ENCODE measurements at regions not wholly inside any gene's neighbourhood (a gene's known extent, or its start where the extent isn't known, plus 50 kb on each side); places are given as distances from the start of the nearest gene placed in this dataset.

DNA sequence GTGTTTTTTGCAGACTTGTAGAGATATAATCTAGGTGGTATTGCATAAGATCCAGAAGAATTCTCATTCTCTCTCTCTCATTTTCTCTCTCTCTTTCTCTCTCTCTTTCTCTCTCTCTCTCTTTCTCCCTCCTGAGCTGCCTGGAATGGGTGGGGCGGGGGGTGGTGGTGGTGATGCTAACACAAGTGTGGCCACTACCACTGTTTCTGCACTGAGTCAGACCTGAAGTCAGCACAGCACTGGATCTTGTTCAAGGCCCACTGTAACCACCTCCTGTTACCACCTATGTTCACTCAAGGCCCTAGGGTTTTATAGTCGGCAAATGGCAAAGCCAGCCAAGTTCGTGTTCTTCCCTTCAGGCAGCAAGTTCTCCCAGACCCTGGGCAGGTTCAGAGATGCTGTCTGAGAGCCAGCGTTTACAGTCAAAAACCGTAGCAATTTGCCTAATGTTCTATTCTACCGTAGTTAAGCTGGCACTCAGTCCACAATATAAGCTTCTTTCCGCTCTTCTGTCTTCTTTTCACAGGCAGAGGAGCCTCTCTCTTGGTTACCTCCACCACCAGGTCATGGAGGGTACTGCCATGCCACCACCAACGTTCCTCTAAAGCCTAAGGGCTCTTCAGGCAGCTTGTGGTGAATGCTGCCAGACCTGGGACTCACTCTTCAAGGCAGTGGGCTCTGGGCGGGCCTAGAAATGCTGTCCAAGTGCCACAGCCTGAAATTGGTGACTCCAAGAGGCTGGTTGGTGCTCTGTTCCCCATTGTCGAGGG is 235.7 kb upstream of the PRR16 start:
- H3K9me3 ChIP-seq, result no peaks in the 10 kb centered on the region
- no peaks in the 10 kb centered on the region for H3K36me3 ChIP-seq
- no peak overlapping the region for H3K4me3 ChIP-seq
- H3K27me3 ChIP-seq, result no peaks in the 10 kb centered on the region
- no peak overlapping the region for H3K27ac ChIP-seq
- DNase-seq (ENCODE audit: low spot score in 2 of 2), result no peak
- H3K4me1 ChIP-seq, result no peaks in the 10 kb centered on the region
- TF ChIP-seq EP300 (IDR thresholded peaks at IDR 0.05) (no peak), POLR2A (IDR thresholded peaks at IDR 0.05) (no peak)
- TF ChIP-seq, protein P1, sequence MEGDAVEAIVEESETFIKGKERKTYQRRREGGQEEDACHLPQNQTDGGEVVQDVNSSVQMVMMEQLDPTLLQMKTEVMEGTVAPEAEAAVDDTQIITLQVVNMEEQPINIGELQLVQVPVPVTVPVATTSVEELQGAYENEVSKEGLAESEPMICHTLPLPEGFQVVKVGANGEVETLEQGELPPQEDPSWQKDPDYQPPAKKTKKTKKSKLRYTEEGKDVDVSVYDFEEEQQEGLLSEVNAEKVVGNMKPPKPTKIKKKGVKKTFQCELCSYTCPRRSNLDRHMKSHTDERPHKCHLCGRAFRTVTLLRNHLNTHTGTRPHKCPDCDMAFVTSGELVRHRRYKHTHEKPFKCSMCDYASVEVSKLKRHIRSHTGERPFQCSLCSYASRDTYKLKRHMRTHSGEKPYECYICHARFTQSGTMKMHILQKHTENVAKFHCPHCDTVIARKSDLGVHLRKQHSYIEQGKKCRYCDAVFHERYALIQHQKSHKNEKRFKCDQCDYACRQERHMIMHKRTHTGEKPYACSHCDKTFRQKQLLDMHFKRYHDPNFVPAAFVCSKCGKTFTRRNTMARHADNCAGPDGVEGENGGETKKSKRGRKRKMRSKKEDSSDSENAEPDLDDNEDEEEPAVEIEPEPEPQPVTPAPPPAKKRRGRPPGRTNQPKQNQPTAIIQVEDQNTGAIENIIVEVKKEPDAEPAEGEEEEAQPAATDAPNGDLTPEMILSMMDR (IDR thresholded peaks at IDR 0.05), result no peak
- 85 to 92% methylated on average over 9 to 10 of the region's 10 CpGs for WGBS, 2 donors

DNA sequence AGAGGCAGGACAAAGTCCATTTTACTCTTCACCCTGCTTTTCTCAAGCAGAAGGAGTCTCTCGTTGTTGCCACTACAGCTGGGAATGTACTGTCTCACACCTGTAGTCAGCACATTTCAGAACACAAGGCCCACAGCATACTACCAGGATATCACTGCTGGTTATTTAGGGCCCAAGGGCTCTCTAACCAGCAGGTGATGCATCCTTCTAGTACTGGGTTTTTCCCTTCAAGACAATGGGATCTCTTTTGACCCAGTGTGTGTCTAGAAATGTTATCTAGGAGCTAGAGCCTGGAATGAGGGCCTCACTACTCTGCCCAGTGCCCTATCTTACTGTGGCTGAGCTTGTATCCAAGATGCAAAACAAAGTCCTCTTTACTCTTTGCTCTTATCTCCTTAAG is 235.1 kb upstream of the PRR16 start:
- no peaks in the 10 kb centered on the region for H3K36me3 ChIP-seq
- TF ChIP-seq EP300 (IDR thresholded peaks at IDR 0.05), result no peak
- no peak for TF ChIP-seq POLR2A (IDR thresholded peaks at IDR 0.05)
- TF ChIP-seq, protein P1 (IDR thresholded peaks at IDR 0.05), result no peak
- WGBS, 2 donors, result 91 to 100% methylated on average over 1 of the region's 1 CpG

DNA sequence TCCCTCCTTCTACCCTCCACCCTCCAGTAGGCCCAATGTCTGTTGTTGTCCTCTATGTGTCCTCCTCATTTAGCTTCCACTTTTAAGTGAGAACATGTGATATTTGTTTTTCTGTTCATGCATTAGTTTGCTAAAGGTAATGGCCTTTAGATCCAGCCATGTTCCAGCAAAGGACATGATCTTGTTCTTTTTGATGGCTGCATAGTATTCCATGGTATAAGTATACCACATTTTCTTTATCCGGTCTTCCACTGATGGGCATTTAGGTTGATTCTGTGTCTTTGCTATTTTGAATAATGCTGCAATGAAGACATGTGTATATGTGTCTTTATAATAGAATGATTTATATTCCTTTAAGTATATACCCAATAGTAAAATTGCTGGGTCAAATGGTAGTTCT is 232.5 kb upstream of the PRR16 start:
- TF ChIP-seq EP300 (IDR thresholded peaks at IDR 0.05), result no peak
- no peak for TF ChIP-seq POLR2A (IDR thresholded peaks at IDR 0.05)
- TF ChIP-seq, protein P1 (IDR thresholded peaks at IDR 0.05), result no peak
- no peak for DNase-seq (ENCODE audit: low spot score in 2 of 2)
- H3K27me3 ChIP-seq, result no peaks in the 10 kb centered on the region
- peaks cover 0 to 3% (median 0%) of the 10 kb centered on the region in 4 donors for H3K9me3 ChIP-seq
- H3K4me3 ChIP-seq, result no peak overlapping the region
- no peaks in the 10 kb centered on the region for H3K36me3 ChIP-seq
- 96 to 98% methylated on average over 1 of the region's 1 CpG for WGBS, 2 donors
- H3K27ac ChIP-seq, result no peak overlapping the region
- no peaks in the 10 kb centered on the region for H3K4me1 ChIP-seq

More for the DNA sequence above, 235.1 kb upstream of the PRR16 start:
- no peak for DNase-seq (ENCODE audit: low spot score in 2 of 2)
- Histone ChIP-seq H3K9me3 (no peaks in the 10 kb centered on the region), H3K4me3 (no peak overlapping the region), H3K27me3 (no peaks in the 10 kb centered on the region), H3K4me1 (no peaks in the 10 kb centered on the region), H3K27ac (no peak overlapping the region)

DNA sequence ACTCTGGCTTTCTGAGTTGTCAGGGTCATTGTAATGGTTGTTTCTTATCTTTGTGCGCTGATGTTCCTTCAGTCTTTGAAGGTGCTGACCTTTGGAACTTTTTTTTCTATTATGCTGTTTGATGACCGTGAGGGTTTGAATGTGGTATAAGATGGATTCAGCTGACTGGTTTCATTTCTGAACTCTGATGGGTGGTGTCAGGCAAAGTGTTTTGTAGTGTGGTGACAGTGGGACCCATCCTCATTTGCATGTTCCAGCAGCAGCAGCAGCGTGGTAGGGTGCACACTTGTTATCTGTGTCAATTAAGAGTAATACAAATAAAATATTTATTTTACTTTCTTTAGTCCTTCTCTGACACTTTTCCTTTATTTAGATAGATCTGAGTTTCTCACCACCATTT is 227.7 kb upstream of the PRR16 start:
- 85 to 88% methylated on average over 3 of the region's 3 CpGs for WGBS, 2 donors
- H3K4me3 ChIP-seq, result no peak overlapping the region
- no peaks in the 10 kb centered on the region for H3K4me1 ChIP-seq
- TF ChIP-seq, protein P1 (IDR thresholded peaks at IDR 0.05), result no peak
- TF ChIP-seq POLR2A (IDR thresholded peaks at IDR 0.05) (no peak), EP300 (IDR thresholded peaks at IDR 0.05) (no peak)
- H3K27ac ChIP-seq, result no peak overlapping the region
- H3K27me3 ChIP-seq, result no peaks in the 10 kb centered on the region
- H3K36me3 ChIP-seq, result no peaks in the 10 kb centered on the region
- peaks cover 0 to 3% (median 0%) of the 10 kb centered on the region in 4 donors for H3K9me3 ChIP-seq
- DNase-seq (ENCODE audit: low spot score in 2 of 2), result no peak

DNA sequence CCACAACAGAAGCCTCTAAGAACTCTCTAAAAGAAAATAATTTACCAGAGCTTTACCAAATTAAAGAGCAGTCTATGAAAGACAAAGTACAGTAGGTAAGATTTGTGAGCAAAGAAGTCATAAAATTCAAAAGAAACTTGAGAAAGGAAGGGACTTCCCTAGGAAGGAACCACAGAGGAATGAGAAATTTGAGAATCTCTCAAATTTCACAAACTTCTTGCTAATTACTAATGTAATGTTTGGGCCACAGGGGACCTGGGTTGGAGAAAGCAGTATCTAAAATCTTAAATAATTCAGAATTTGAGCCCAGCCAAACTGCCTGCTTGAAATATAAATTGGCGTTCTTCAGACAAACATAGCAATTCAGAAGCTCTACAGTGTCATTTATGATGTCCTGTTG is 225.0 kb upstream of the PRR16 start:
- no peaks in the 10 kb centered on the region for H3K4me1 ChIP-seq
- 57 to 67% methylated on average over 1 of the region's 1 CpG for WGBS, 2 donors
- no peaks in the 10 kb centered on the region for H3K36me3 ChIP-seq
- no peak overlapping the region for H3K27ac ChIP-seq
- no peaks in the 10 kb centered on the region for H3K27me3 ChIP-seq
- DNase-seq (ENCODE audit: low spot score in 2 of 2), result no peak
- TF ChIP-seq POLR2A (IDR thresholded peaks at IDR 0.05) (no peak), EP300 (IDR thresholded peaks at IDR 0.05) (no peak)
- TF ChIP-seq, protein P1 (IDR thresholded peaks at IDR 0.05), result no peak
- H3K4me3 ChIP-seq, result no peak overlapping the region
- peaks cover 0 to 3% (median 0%) of the 10 kb centered on the region in 4 donors for H3K9me3 ChIP-seq

Data from tibial nerve (tissue), 4 donors.